ENCODE measurements at regions not wholly inside any gene's neighbourhood (a gene's known extent, or its start where the extent isn't known, plus 50 kb on each side); places are given as distances from the start of the nearest gene placed in this dataset.

- no peak for DNase-seq (ENCODE audit: low read depth, low spot score)
Measured at GRCh38 chr2:83067947-83068346, 1391.1 kb downstream of the SUCLG1 start.

- no peak for DNase-seq (ENCODE audit: low read depth, low spot score)
Measured at GRCh38 chr2:83063933-83064332, 1395.1 kb downstream of the SUCLG1 start.

- no peak for DNase-seq (ENCODE audit: low read depth, low spot score)
Measured at GRCh38 chr2:83063511-83063910, 1395.6 kb downstream of the SUCLG1 start.

- no peak for DNase-seq (ENCODE audit: low read depth, low spot score)
Measured at GRCh38 chr2:83058683-83059082, 1400.4 kb downstream of the SUCLG1 start.

GRCh38 chr2:83055376-83056010 lies 1403.6 kb downstream of the SUCLG1 start:
- no peak for DNase-seq (ENCODE audit: low read depth, low spot score)

GRCh38 chr2:83054751-83055150 lies 1404.3 kb downstream of the SUCLG1 start:
- no peak for DNase-seq (ENCODE audit: low read depth, low spot score)

- DNase-seq (ENCODE audit: low read depth, low spot score): no peak
Measured at GRCh38 chr2:83051538-83052170, 1407.4 kb downstream of the SUCLG1 start.

GRCh38 chr2:83042053-83042452 lies 1417.0 kb downstream of the SUCLG1 start:
- no peak for DNase-seq (ENCODE audit: low read depth, low spot score)

GRCh38 chr2:83022631-83023210 lies 1436.4 kb downstream of the SUCLG1 start:
- DNase-seq (ENCODE audit: low read depth, low spot score): no peak

GRCh38 chr2:83017366-83018090 lies 1441.6 kb downstream of the SUCLG1 start:
- DNase-seq (ENCODE audit: low read depth, low spot score): no peak

GRCh38 chr2:83016343-83017110 lies 1442.6 kb downstream of the SUCLG1 start:
- DNase-seq (ENCODE audit: low read depth, low spot score): no peak

GRCh38 chr2:83015900-83016299 lies 1443.2 kb downstream of the SUCLG1 start:
- DNase-seq (ENCODE audit: low read depth, low spot score): no peak

- DNase-seq (ENCODE audit: low read depth, low spot score): no peak
Measured at GRCh38 chr2:83015035-83015715, 1443.9 kb downstream of the SUCLG1 start.

- no peak for DNase-seq (ENCODE audit: low read depth, low spot score)
Measured at GRCh38 chr2:83014462-83014861, 1444.6 kb downstream of the SUCLG1 start.

- DNase-seq (ENCODE audit: low read depth, low spot score): no peak
Measured at GRCh38 chr2:83006961-83007360, 1452.1 kb downstream of the SUCLG1 start.

- DNase-seq (ENCODE audit: low read depth, low spot score): no peak
Measured at GRCh38 chr2:83003555-83003954, 1455.5 kb downstream of the SUCLG1 start.

- DNase-seq (ENCODE audit: low read depth, low spot score): no peak
Measured at GRCh38 chr2:83002706-83003105, 1456.4 kb downstream of the SUCLG1 start.

GRCh38 chr2:82998781-82999180 lies 1460.3 kb downstream of the SUCLG1 start:
- DNase-seq (ENCODE audit: low read depth, low spot score): no peak

GRCh38 chr2:82996217-82996616 lies 1462.9 kb downstream of the SUCLG1 start:
- no peak for DNase-seq (ENCODE audit: low read depth, low spot score)

GRCh38 chr2:82994151-82994550 lies 1464.9 kb downstream of the SUCLG1 start:
- no peak for DNase-seq (ENCODE audit: low read depth, low spot score)

GRCh38 chr2:82993609-82994008 lies 1465.5 kb downstream of the SUCLG1 start:
- DNase-seq (ENCODE audit: low read depth, low spot score): no peak

All from activated CD4-positive, CD25-positive, alpha-beta regulatory T cell treated with anti-CD3 and anti-CD28 coated beads, Interleukin-2, amount 50 U/mL, for 16 hours (primary cell).